Mesothelial cell of epicardium (in vitro differentiated cells): ENCODE measurements at regions not wholly inside any gene's neighbourhood (a gene's known extent, or its start where the extent isn't known, plus 50 kb on each side); places are given as distances from the start of the nearest gene placed in this dataset.

ENCODE experiments used
- DNase-seq, 2 experiments: peaks; one replicate each; pipeline ENCODE4 v3.0.0; 2021; ENCODE audit warnings: low spot score in 2 of 2; ENCODE audit not compliant: unreplicated experiment in 2 of 2
- H3K27ac Mint-ChIP-seq: 2 replicates; pipeline ENCODE4 v1.8.0; 2021; ENCODE audit warnings: mixed read lengths
- H3K27me3 Mint-ChIP-seq: 2 replicates; pipeline ENCODE4 v1.8.0; 2021; ENCODE audit warnings: low read depth, mixed read lengths
- H3K36me3 Mint-ChIP-seq: 2 replicates; pipeline ENCODE4 v1.8.0; 2021; ENCODE audit warnings: mixed read lengths
- H3K4me1 Mint-ChIP-seq: 2 replicates; pipeline ENCODE4 v1.8.0; 2021; ENCODE audit warnings: mixed read lengths
- H3K4me3 Mint-ChIP-seq: 2 replicates; pipeline ENCODE4 v1.8.0; 2021; ENCODE audit warnings: mild to moderate bottlenecking, moderate library complexity, mixed read lengths
- H3K9me3 Mint-ChIP-seq: 2 replicates; pipeline ENCODE4 v1.8.0; 2021; ENCODE audit warnings: mixed read lengths
- TF ChIP-seq, protein P1 (sequence below): fragments of 200-600 bp; sonication (generic); IDR thresholded peaks from one replicate; pipeline ENCODE4 v1.5.0; 2021; ENCODE audit warnings: antibody characterized with exemption; ENCODE audit not compliant: unreplicated experiment

DNA sequence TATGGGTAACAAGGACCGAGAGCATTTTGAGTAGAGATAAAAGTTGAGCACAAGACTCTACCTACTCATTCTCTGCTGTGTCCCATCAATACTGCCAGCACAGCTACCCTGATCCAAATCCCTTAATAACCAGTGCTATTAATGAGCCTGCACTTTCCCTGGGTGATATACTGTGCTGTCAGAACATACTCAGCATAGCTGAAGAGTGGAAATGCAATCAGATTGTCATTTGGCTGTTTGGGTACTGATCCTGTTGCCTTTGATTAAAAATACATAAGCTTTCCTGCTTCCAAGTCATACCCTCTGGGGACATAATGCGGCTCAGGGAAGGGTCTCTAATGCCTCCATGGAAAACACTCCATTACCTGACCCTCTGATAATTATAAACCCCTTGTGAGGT is 917.5 kb downstream of the SQOR start:
- DNase-seq, result no peak
- peaks cover 11% of the 10 kb centered on the region for H3K27me3 Mint-ChIP-seq
- H3K36me3 Mint-ChIP-seq, result no peaks in the 10 kb centered on the region
- TF ChIP-seq, protein P1, sequence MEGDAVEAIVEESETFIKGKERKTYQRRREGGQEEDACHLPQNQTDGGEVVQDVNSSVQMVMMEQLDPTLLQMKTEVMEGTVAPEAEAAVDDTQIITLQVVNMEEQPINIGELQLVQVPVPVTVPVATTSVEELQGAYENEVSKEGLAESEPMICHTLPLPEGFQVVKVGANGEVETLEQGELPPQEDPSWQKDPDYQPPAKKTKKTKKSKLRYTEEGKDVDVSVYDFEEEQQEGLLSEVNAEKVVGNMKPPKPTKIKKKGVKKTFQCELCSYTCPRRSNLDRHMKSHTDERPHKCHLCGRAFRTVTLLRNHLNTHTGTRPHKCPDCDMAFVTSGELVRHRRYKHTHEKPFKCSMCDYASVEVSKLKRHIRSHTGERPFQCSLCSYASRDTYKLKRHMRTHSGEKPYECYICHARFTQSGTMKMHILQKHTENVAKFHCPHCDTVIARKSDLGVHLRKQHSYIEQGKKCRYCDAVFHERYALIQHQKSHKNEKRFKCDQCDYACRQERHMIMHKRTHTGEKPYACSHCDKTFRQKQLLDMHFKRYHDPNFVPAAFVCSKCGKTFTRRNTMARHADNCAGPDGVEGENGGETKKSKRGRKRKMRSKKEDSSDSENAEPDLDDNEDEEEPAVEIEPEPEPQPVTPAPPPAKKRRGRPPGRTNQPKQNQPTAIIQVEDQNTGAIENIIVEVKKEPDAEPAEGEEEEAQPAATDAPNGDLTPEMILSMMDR, result no peak
- H3K4me3 Mint-ChIP-seq, result no peak overlapping the region
- no peak overlapping the region for H3K27ac Mint-ChIP-seq
- peaks cover 22% of the 10 kb centered on the region for H3K9me3 Mint-ChIP-seq
- H3K4me1 Mint-ChIP-seq, result peaks cover 10% of the 10 kb centered on the region

DNA sequence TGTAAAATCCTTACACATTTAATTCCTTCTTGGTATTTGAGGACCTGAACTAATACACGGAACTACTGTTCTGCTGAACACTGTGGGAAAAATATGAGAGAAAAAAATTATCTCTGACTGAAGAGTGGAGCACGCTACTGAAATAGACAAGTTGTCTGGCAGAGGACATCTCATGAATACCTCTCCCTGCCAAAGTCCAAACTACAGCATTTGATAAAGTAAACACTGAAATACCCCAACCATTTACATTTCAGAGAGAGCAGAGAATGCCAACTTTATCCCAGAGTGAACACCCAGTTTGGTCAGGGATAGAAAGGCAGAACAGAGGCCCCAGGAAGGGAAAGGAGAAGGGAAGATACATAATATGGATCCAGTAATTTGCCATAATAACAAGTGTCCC is 920.7 kb downstream of the SQOR start:
- TF ChIP-seq, protein P1, result no peak
- no peak overlapping the region for H3K4me3 Mint-ChIP-seq
- no peak for DNase-seq
- H3K9me3 Mint-ChIP-seq, result peaks cover 8% of the 10 kb centered on the region
- no peak overlapping the region for H3K27ac Mint-ChIP-seq
- H3K27me3 Mint-ChIP-seq, result peaks cover 21% of the 10 kb centered on the region
- H3K4me1 Mint-ChIP-seq, result peaks cover 12% of the 10 kb centered on the region
- no peaks in the 10 kb centered on the region for H3K36me3 Mint-ChIP-seq

DNA sequence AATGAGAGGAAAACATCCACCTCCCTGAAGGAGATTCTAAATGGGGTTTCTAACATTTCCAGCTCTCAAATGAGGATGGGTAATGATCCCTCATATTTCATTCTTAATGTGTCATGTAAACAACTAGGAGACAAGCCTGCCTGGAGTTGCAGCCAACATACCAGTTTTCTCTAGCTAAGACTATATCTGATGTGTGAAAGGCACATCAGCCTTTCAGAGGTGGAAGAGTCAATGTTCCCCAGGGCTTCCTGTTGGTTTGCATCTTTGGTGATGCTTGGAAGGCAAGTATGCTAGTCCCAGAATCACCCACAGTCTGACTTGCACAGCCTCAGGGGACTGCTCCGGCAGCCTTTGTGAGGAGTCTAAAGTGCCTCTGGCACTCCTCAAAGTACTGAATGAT is 921.2 kb downstream of the SQOR start:
- Mint-ChIP-seq H3K4me1 (peaks cover 12% of the 10 kb centered on the region), H3K4me3 (no peak overlapping the region), H3K36me3 (no peaks in the 10 kb centered on the region), H3K27ac (no peak overlapping the region), H3K27me3 (peaks cover 24% of the 10 kb centered on the region), H3K9me3 (peaks cover 10% of the 10 kb centered on the region)
- no peak for DNase-seq
- TF ChIP-seq, protein P1, result no peak

DNA sequence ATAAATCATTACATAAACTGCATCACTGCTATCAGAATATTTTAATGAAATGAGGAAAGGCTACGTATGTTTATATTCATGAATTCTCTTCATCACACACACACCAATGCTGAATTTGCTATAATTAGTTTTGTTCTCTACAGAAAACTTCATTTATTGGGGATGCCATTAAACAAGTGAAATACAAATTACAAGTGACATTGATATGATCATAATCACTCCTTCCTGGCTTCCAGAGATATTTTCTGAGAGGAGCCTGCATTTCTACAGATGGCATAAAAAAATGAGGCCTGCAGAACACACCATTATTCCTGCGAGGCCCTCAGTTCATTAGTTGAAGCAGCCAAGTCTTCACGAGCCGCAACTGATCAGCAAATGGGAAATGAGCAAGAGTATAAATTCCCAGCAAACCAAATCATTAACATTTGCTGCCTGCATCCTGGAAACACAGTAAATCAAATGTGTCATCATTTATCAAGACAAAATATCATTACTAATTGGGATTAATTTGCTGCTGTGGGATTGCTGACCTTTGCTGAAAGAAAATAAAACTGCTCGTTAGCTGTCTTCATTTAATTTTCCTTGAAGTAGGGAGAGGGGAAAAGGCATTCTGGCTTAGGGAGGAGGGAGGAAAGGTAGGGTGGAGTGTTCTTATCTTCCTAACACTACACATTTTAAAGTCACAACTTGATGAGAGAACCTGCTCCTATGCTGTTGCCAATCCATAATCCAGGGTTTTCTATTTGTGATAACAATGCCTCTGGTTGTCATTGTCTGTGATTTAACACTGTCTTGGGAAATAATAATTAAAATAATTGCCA is 921.9 kb downstream of the SQOR start:
- peaks cover 14% of the 10 kb centered on the region for H3K9me3 Mint-ChIP-seq
- peaks cover 12% of the 10 kb centered on the region for H3K4me1 Mint-ChIP-seq
- peaks cover 28% of the 10 kb centered on the region for H3K27me3 Mint-ChIP-seq
- no peaks in the 10 kb centered on the region for H3K36me3 Mint-ChIP-seq
- DNase-seq, result no peak
- no peak overlapping the region for H3K4me3 Mint-ChIP-seq
- TF ChIP-seq, protein P1, result no peak
- no peak overlapping the region for H3K27ac Mint-ChIP-seq

DNA sequence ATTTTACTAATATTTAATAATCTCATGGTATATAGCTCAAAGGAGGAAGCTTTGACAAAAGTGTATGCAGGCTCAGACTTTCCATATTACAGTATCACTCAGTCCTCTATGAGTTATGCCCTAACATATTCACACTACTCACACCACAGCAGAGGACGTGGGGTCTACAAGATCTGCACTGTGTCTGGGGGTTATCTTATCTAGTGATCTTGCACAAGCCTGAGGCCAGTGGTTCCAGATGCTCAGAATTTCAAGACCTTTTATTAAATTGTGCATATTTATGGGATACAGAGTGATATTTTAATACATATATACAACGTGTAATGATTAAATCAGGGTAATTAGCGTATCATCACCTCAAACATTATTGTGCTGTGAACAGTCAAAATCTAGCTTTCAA is 933.1 kb downstream of the SQOR start:
- H3K27ac Mint-ChIP-seq, result no peak overlapping the region
- no peak overlapping the region for H3K4me3 Mint-ChIP-seq
- no peaks in the 10 kb centered on the region for H3K9me3 Mint-ChIP-seq
- H3K36me3 Mint-ChIP-seq, result no peaks in the 10 kb centered on the region
- no peak for DNase-seq
- no peaks in the 10 kb centered on the region for H3K27me3 Mint-ChIP-seq
- H3K4me1 Mint-ChIP-seq, result no peaks in the 10 kb centered on the region
- TF ChIP-seq, protein P1, result no peak
